OCI-M2 (cell line): ENCODE measurements at regions not wholly inside any gene's neighbourhood (a gene's known extent, or its start where the extent isn't known, plus 50 kb on each side); places are given as distances from the start of the nearest gene placed in this dataset.
"Not testable (repeated sequence)": the region's sequence is repeated elsewhere in the genome, so short reads cannot be mapped to it uniquely, and the experiment has no call there.

Source experiments
- DNase-seq: peaks from one replicate; lab custom pipeline; 2025; ENCODE audit not compliant: unreplicated experiment; lab: John Stamatoyannopoulos, UW

GRCh38 chr4:38330321-38330720 is 333.7 kb upstream of the KLF3 start:
- DNase-seq: no peak

- DNase-seq: no peak
Observed at GRCh38 chr4:38330936-38331335, 333.1 kb upstream of the KLF3 start.

GRCh38 chr4:38332699-38333098 is 331.3 kb upstream of the KLF3 start:
- no peak for DNase-seq

- no peak for DNase-seq
Observed at GRCh38 chr4:38333219-38333618, 330.8 kb upstream of the KLF3 start.

GRCh38 chr4:38334791-38335190 is 329.2 kb upstream of the KLF3 start:
- DNase-seq: no peak

GRCh38 chr4:38338939-38339338 is 325.1 kb upstream of the KLF3 start:
- DNase-seq: not testable (repeated sequence)

- no peak for DNase-seq
Observed at GRCh38 chr4:38343608-38344007, 320.4 kb upstream of the KLF3 start.

- DNase-seq: no peak
Observed at GRCh38 chr4:38344929-38345328, 319.1 kb upstream of the KLF3 start.

GRCh38 chr4:38347251-38347650 is 316.7 kb upstream of the KLF3 start:
- DNase-seq: no peak

GRCh38 chr4:38354421-38354820 is 309.6 kb upstream of the KLF3 start:
- no peak for DNase-seq

- DNase-seq: no peak
Observed at GRCh38 chr4:38354872-38355271, 309.1 kb upstream of the KLF3 start.

GRCh38 chr4:38356686-38357085 is 307.3 kb upstream of the KLF3 start:
- no peak for DNase-seq

GRCh38 chr4:38357546-38357945 is 306.5 kb upstream of the KLF3 start:
- no peak for DNase-seq

- no peak for DNase-seq
Observed at GRCh38 chr4:38359113-38359512, 304.9 kb upstream of the KLF3 start.

- no peak for DNase-seq
Observed at GRCh38 chr4:38360201-38360600, 303.8 kb upstream of the KLF3 start.

- DNase-seq: no peak
Observed at GRCh38 chr4:38364383-38364963, 299.5 kb upstream of the KLF3 start.

- DNase-seq: no peak
Observed at GRCh38 chr4:38365261-38365660, 298.7 kb upstream of the KLF3 start.

- DNase-seq: no peak
Observed at GRCh38 chr4:38365748-38366310, 298.2 kb upstream of the KLF3 start.

- DNase-seq: no peak
Observed at GRCh38 chr4:38366456-38366855, 297.5 kb upstream of the KLF3 start.

GRCh38 chr4:38366997-38367396 is 297.0 kb upstream of the KLF3 start:
- no peak for DNase-seq

GRCh38 chr4:38367642-38368174 is 296.3 kb upstream of the KLF3 start:
- DNase-seq: no peak

GRCh38 chr4:38368613-38369012 is 295.4 kb upstream of the KLF3 start:
- DNase-seq: no peak

GRCh38 chr4:38371391-38371851 is 292.6 kb upstream of the KLF3 start:
- no peak for DNase-seq
